Fibroblast of gingiva (primary cell): ENCODE measurements at regions not wholly inside any gene's neighbourhood (a gene's known extent, or its start where the extent isn't known, plus 50 kb on each side); places are given as distances from the start of the nearest gene placed in this dataset.
A peak's percentile ranks its signal among the peaks of the same experiment; 100 is the strongest.

ENCODE experiments used
- DNase-seq: peaks from one replicate; pipeline ENCODE4 v3.0.0-alpha.2; 2011; ENCODE audit warnings: low read depth

- DNase-seq: no peak
Measured at GRCh38 chr3:14590569-14590968, 50.4 kb upstream of the GRIP2 start.

GRCh38 chr3:14592390-14592789 lies 52.2 kb upstream of the GRIP2 start:
- DNase-seq: no peak

GRCh38 chr3:14592836-14593235 lies 52.7 kb upstream of the GRIP2 start:
- DNase-seq: no peak

- no peak for DNase-seq
Measured at GRCh38 chr3:14594234-14594633, 54.1 kb upstream of the GRIP2 start.

GRCh38 chr3:14595561-14595960 lies 55.4 kb upstream of the GRIP2 start:
- DNase-seq: no peak

GRCh38 chr3:14597266-14597665 lies 54.3 kb upstream of the CCDC174 start:
- no peak for DNase-seq

GRCh38 chr3:14598143-14598569 lies 53.4 kb upstream of the CCDC174 start:
- peak; percentile 11 for DNase-seq

GRCh38 chr3:14599488-14599887 lies 52.1 kb upstream of the CCDC174 start:
- DNase-seq: no peak

- no peak for DNase-seq
Measured at GRCh38 chr3:14600075-14600474, 51.5 kb upstream of the CCDC174 start.

- no peak for DNase-seq
Measured at GRCh38 chr3:14600856-14601610, 50.5 kb upstream of the CCDC174 start.

GRCh38 chr3:14601692-14602005 lies 49.9 kb upstream of the CCDC174 start:
- DNase-seq: no peak
